ENCODE measurements at regions not wholly inside any gene's neighbourhood (a gene's known extent, or its start where the extent isn't known, plus 50 kb on each side); places are given as distances from the start of the nearest gene placed in this dataset.
"Not testable (repeated sequence)": the region's sequence is repeated elsewhere in the genome, so short reads cannot be mapped to it uniquely, and the experiment has no call there.

GRCh38 chr6:48701572-48701971, 590.6 kb upstream of the PTCHD4 start:
- no peak for DNase-seq

- no peak for DNase-seq
Measured at GRCh38 chr6:48695872-48696271, 584.9 kb upstream of the PTCHD4 start.

- no peak for DNase-seq
Measured at GRCh38 chr6:48691420-48691819, 580.4 kb upstream of the PTCHD4 start.

- no peak for DNase-seq
Measured at GRCh38 chr6:48689498-48689897, 578.5 kb upstream of the PTCHD4 start.

- no peak for DNase-seq
Measured at GRCh38 chr6:48678390-48678789, 567.4 kb upstream of the PTCHD4 start.

GRCh38 chr6:48671505-48671904, 560.5 kb upstream of the PTCHD4 start:
- DNase-seq: no peak

- DNase-seq: no peak
Measured at GRCh38 chr6:48670546-48670945, 559.5 kb upstream of the PTCHD4 start.

- DNase-seq: no peak
Measured at GRCh38 chr6:48667797-48668196, 556.8 kb upstream of the PTCHD4 start.

- DNase-seq: no peak
Measured at GRCh38 chr6:48664826-48665225, 553.8 kb upstream of the PTCHD4 start.

- DNase-seq: no peak
Measured at GRCh38 chr6:48658915-48659314, 547.9 kb upstream of the PTCHD4 start.

GRCh38 chr6:48641544-48641943, 530.5 kb upstream of the PTCHD4 start:
- no peak for DNase-seq

GRCh38 chr6:48638796-48639195, 527.8 kb upstream of the PTCHD4 start:
- DNase-seq: not testable (repeated sequence)

- no peak for DNase-seq
Measured at GRCh38 chr6:48630511-48630910, 519.5 kb upstream of the PTCHD4 start.

GRCh38 chr6:48628316-48628715, 517.3 kb upstream of the PTCHD4 start:
- no peak for DNase-seq

GRCh38 chr6:48626421-48626820, 515.4 kb upstream of the PTCHD4 start:
- no peak for DNase-seq

- DNase-seq: no peak
Measured at GRCh38 chr6:48624631-48625030, 513.6 kb upstream of the PTCHD4 start.

GRCh38 chr6:48619771-48620170, 508.8 kb upstream of the PTCHD4 start:
- no peak for DNase-seq

GRCh38 chr6:48615041-48615440, 504.0 kb upstream of the PTCHD4 start:
- no peak for DNase-seq

GRCh38 chr6:48614326-48614725, 503.3 kb upstream of the PTCHD4 start:
- DNase-seq: no peak

GRCh38 chr6:48613231-48613949, 502.4 kb upstream of the PTCHD4 start:
- no peak for DNase-seq

GRCh38 chr6:48611332-48611731, 500.3 kb upstream of the PTCHD4 start:
- DNase-seq: no peak

- no peak for DNase-seq
Measured at GRCh38 chr6:48610846-48611245, 499.8 kb upstream of the PTCHD4 start.

- no peak for DNase-seq
Measured at GRCh38 chr6:48606618-48607017, 495.6 kb upstream of the PTCHD4 start.

- DNase-seq: no peak
Measured at GRCh38 chr6:48597951-48598350, 487.0 kb upstream of the PTCHD4 start.

- DNase-seq: no peak
Measured at GRCh38 chr6:48596830-48597229, 485.8 kb upstream of the PTCHD4 start.

Data from right forelimb (tissue), 1 donor.